H1 (cell line): ENCODE measurements at regions not wholly inside any gene's neighbourhood (a gene's known extent, or its start where the extent isn't known, plus 50 kb on each side); places are given as distances from the start of the nearest gene placed in this dataset.

Experiments used
- FOSL1 ChIP-seq: IDR thresholded peaks from 2 replicates; pipeline ENCODE4 v1.6.1; 2011; ENCODE audit warnings: mild to moderate bottlenecking, low read depth, low read length, moderate library complexity; ENCODE audit not compliant: insufficient read depth
- JUN ChIP-seq: IDR thresholded peaks from 2 replicates; pipeline ENCODE4 v1.6.1; 2011; ENCODE audit warnings: low read depth, mild to moderate bottlenecking, improper control_type of control experiment, low read length
- RXRA ChIP-seq: IDR thresholded peaks from 2 replicates; pipeline ENCODE4 v1.6.1; 2011; ENCODE audit warnings: low read depth, mild to moderate bottlenecking, low read length, moderate library complexity; ENCODE audit not compliant: insufficient read depth
- SP2 ChIP-seq: IDR thresholded peaks from 2 replicates; pipeline ENCODE4 v1.6.1; 2012; ENCODE audit warnings: mild to moderate bottlenecking, low read length, inconsistent platforms
- TCF12 ChIP-seq: IDR thresholded peaks from 2 replicates; pipeline ENCODE4 v1.6.1; 2011; ENCODE audit warnings: low read depth, mild to moderate bottlenecking, low read length
- TEAD4 ChIP-seq: IDR thresholded peaks from 2 replicates; pipeline ENCODE4 v1.6.1; 2012; ENCODE audit warnings: low read depth, low read length, inconsistent platforms, mixed read lengths
- TF ChIP-seq, protein P1 (sequence below): IDR thresholded peaks from 2 replicates; pipeline ENCODE4 v1.6.1; 2012; ENCODE audit warnings: inconsistent platforms

DNA sequence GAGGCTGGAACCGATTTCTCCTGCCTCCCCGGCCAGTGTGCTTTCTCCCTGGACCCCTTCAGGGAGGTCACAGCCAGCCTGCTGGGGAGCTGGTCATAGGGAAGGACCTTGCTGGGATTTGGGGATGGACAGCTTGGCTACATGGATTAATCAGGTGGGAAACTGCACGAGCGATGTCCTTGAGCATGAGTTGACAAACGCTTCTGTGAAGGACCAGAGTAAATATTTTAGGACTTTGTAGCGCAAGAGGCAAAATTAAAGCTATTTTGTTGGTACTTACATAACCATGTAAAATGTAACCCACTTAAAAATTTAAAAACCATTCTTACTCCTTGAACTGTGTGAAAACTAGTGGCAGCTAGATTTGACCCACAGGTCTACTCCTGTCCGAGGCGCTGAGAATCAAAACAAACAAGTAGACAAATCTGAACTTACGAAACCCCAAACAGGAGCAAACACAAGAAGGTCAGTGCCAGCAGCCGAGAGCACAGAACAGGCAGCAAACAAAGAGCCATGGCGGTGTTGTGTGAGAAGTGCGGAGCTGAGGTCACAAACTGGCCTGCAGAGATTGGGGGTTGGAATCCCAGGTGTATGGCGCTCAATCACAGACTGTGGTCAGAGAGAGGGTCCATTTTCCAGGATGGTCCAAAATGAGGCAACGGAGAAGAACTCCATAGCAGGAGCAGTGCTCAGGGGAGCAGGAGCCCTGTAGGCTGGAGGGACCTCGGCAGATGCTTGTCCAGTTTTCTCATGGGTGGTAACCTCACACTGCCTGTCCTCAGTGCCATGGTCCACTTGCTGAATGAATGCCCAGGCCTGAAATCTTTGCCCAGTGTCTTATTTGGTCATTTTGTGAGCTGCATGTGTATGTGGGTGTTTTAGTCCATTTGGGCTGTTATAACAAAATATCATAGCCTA is 79.2 kb upstream of the CLMN start (continued):
- TF ChIP-seq TCF12 = no peak
- no peak for TF ChIP-seq TEAD4
- no peak for TF ChIP-seq SP2
- TF ChIP-seq FOSL1 = no peak
- TF ChIP-seq RXRA = no peak
- TF ChIP-seq, protein P1, sequence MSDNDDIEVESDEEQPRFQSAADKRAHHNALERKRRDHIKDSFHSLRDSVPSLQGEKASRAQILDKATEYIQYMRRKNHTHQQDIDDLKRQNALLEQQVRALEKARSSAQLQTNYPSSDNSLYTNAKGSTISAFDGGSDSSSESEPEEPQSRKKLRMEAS = no peak
- TF ChIP-seq JUN = no peak
- TF ChIP-seq, all 59 proteins: peak for 0
